ENCODE measurements at regions not wholly inside any gene's neighbourhood (a gene's known extent, or its start where the extent isn't known, plus 50 kb on each side); places are given as distances from the start of the nearest gene placed in this dataset.
A peak's percentile ranks its signal among the peaks of the same experiment; 100 is the strongest.

- WGBS, 4 donors = 93 to 100% (median 98%) methylated on average over 1 of the region's 1 CpG
- Histone ChIP-seq H3K4me3 (no peak overlapping the region), H3K36me3 (replicated peaks in 1 of 2) (no peaks in the 10 kb centered on the region), H3K27ac (no peak overlapping the region), H3K4me1 (replicated peaks in 1 of 2) (no peaks in the 10 kb centered on the region), H3K27me3 (no peaks in the 10 kb centered on the region), H3K9me3 (replicated peaks in 1 of 3) (no peaks in the 10 kb centered on the region)
- intact Hi-C loops (cut with DNase I) = no loop called here
- TF ChIP-seq POLR2A (IDR thresholded peaks at IDR 0.05) = no peak
- TF ChIP-seq CTCF (IDR thresholded peaks at IDR 0.05) = no peak
- no peak for DNase-seq
Observed at GRCh38 chr1:175829845-175830244, 86.5 kb upstream of the TNR start.

GRCh38 chr1:175826705-175827104 is 83.3 kb upstream of the TNR start:
- TF ChIP-seq POLR2A (IDR thresholded peaks at IDR 0.05) (no peak), CTCF (IDR thresholded peaks at IDR 0.05) (no peak)
- H3K4me3 ChIP-seq = no peak overlapping the region
- no peak for DNase-seq
- H3K36me3 ChIP-seq (replicated peaks in 1 of 2) = no peaks in the 10 kb centered on the region
- H3K27me3 ChIP-seq = no peaks in the 10 kb centered on the region
- H3K9me3 ChIP-seq (replicated peaks in 1 of 3) = no peaks in the 10 kb centered on the region
- no peaks in the 10 kb centered on the region for H3K4me1 ChIP-seq (replicated peaks in 1 of 2)
- intact Hi-C loops (cut with DNase I) = no loop called here
- no peak overlapping the region for H3K27ac ChIP-seq
- WGBS, 4 donors = 70 to 78% (median 73%) methylated on average over 2 of the region's 2 CpGs

- H3K36me3 ChIP-seq (replicated peaks in 1 of 2) = no peaks in the 10 kb centered on the region
- 53 to 59% (median 56%) methylated on average over 2 to 3 of the region's 3 CpGs for WGBS, 4 donors
- H3K4me3 ChIP-seq = no peak overlapping the region
- intact Hi-C loops (cut with DNase I) = no loop called here
- H3K4me1 ChIP-seq (replicated peaks in 1 of 2) = no peaks in the 10 kb centered on the region
- TF ChIP-seq CTCF (IDR thresholded peaks at IDR 0.05) (no peak), POLR2A (IDR thresholded peaks at IDR 0.05) (no peak)
- no peak overlapping the region for H3K27ac ChIP-seq
- no peaks in the 10 kb centered on the region for H3K9me3 ChIP-seq (replicated peaks in 1 of 3)
- no peaks in the 10 kb centered on the region for H3K27me3 ChIP-seq
- DNase-seq = peak in 2 of 7 donors; percentile 7 to 23
Observed at GRCh38 chr1:175824079-175824478, 80.7 kb upstream of the TNR start.

GRCh38 chr1:175823406-175823805 is 80.0 kb upstream of the TNR start:
- intact Hi-C loops (cut with DNase I) = no loop called here
- TF ChIP-seq CTCF (IDR thresholded peaks at IDR 0.05) = no peak
- no peak for TF ChIP-seq POLR2A (IDR thresholded peaks at IDR 0.05)
- no peak overlapping the region for H3K27ac ChIP-seq
- DNase-seq = peak in 1 of 7 donors; percentile 5
- H3K36me3 ChIP-seq (replicated peaks in 1 of 2) = no peaks in the 10 kb centered on the region
- no peaks in the 10 kb centered on the region for H3K27me3 ChIP-seq
- no peak overlapping the region for H3K4me3 ChIP-seq
- H3K9me3 ChIP-seq (replicated peaks in 1 of 3) = no peaks in the 10 kb centered on the region
- no peaks in the 10 kb centered on the region for H3K4me1 ChIP-seq (replicated peaks in 1 of 2)
